HEK293 (cell line): ENCODE measurements at regions not wholly inside any gene's neighbourhood (a gene's known extent, or its start where the extent isn't known, plus 50 kb on each side); places are given as distances from the start of the nearest gene placed in this dataset.
A peak's percentile ranks its signal among the peaks of the same experiment; 100 is the strongest.
"Not testable (repeated sequence)": the region's sequence is repeated elsewhere in the genome, so short reads cannot be mapped to it uniquely, and the experiment has no call there.

Experiments used
- CTCF ChIA-PET: fragments of 350-600 bp; formaldehyde crosslinking; extraction: SDS; loops from one replicate; lab custom pipeline; 2021; ENCODE audit warnings: antibody characterized with exemption; lab: Yijun Ruan, JAX
- POLR2A ChIA-PET: fragments of 300-600 bp; formaldehyde crosslinking; extraction: SDS; loops from one replicate; lab custom pipeline; 2020; ENCODE audit warnings: antibody characterized with exemption, inconsistent platforms; lab: Yijun Ruan, JAX
- H3K27ac ChIP-seq: fragments of 200-500 bp; sonication (Bioruptor generic); 2 replicates; pipeline ENCODE4 v1.5.1; 2014; ENCODE audit warnings: low read depth, low read length, control low read depth, inconsistent platforms; ENCODE audit errors: extremely low read depth
- H3K36me3 ChIP-seq, 2 experiments: fragments of 200-500 bp in 1 of 2; sonication (Bioruptor generic) in 1 of 2; 1 replicate in 1 of 2; 2 replicates in 1 of 2; pipeline ENCODE4 v1.5.1; 2014 to 2017; ENCODE audit warnings: inconsistent platforms in 2 of 2, low read length in 2 of 2; ENCODE audit not compliant: control insufficient read depth in 2 of 2, insufficient read depth in 1 of 2
- H3K4me1 ChIP-seq: fragments of 200-500 bp; sonication (Bioruptor generic); 2 replicates; pipeline ENCODE4 v1.5.1; 2014; ENCODE audit warnings: mild to moderate bottlenecking, low read length, inconsistent platforms; ENCODE audit not compliant: control insufficient read depth, insufficient read depth
- H3K4me3 ChIP-seq: 2 replicates; pipeline ENCODE4 v1.5.1; 2011; ENCODE audit warnings: low read depth, mild to moderate bottlenecking, control low read depth, low read length, moderate library complexity
- H3K9me3 ChIP-seq: fragments of 200-500 bp; sonication (Bioruptor generic); 2 replicates; pipeline ENCODE4 v1.5.1; 2014; ENCODE audit warnings: low read depth, low read length, inconsistent platforms; ENCODE audit not compliant: control insufficient read depth, insufficient read depth
- CTCF ChIP-seq: fragments of 450-650 bp; formaldehyde crosslinking; IDR thresholded peaks from 2 replicates; pipeline ENCODE4 v1.5.1; 2016; ENCODE audit warnings: missing biosample characterization, missing genetic modification characterization
- ELK4 ChIP-seq: IDR thresholded peaks from 2 replicates; pipeline ENCODE4 v1.6.1; 2011; ENCODE audit warnings: mild to moderate bottlenecking, low read depth, low read length, borderline replicate concordance
- GLI2 ChIP-seq: fragments of 450-650 bp; formaldehyde crosslinking; IDR thresholded peaks from 2 replicates; pipeline ENCODE4; 2017; ENCODE audit warnings: missing biosample characterization, missing genetic modification characterization, low read depth, borderline replicate concordance
- GLI4 ChIP-seq: fragments of 450-650 bp; formaldehyde crosslinking; IDR thresholded peaks from 2 replicates; pipeline ENCODE4 v1.5.1; 2016; ENCODE audit warnings: missing biosample characterization, missing genetic modification characterization
- HOXC10 ChIP-seq: sonication (generic); formaldehyde crosslinking; IDR thresholded peaks from 2 replicates; pipeline ENCODE4 v1.8.1; 2023; ENCODE audit warnings: mild to moderate bottlenecking, missing genetic modification reagents
- PRDM1 ChIP-seq: fragments of 450-650 bp; formaldehyde crosslinking; IDR thresholded peaks from 2 replicates; pipeline ENCODE4; 2016; ENCODE audit warnings: missing biosample characterization, missing genetic modification characterization
- SETDB1 ChIP-seq: IDR thresholded peaks from one replicate; pipeline ENCODE4 v1.6.1; 2017; ENCODE audit warnings: mild to moderate bottlenecking, low read length, moderate library complexity, mixed read lengths; ENCODE audit not compliant: insufficient read length
- ZBTB26 ChIP-seq: fragments of 450-650 bp; formaldehyde crosslinking; optimal IDR thresholded peaks from 2 replicates; pipeline ENCODE3; 2016; ENCODE audit warnings: missing biosample characterization, mild to moderate bottlenecking, missing genetic modification characterization
- ZFP3 ChIP-seq: fragments of 450-650 bp; formaldehyde crosslinking; IDR thresholded peaks from 2 replicates; pipeline ENCODE4 v1.5.1; 2016; ENCODE audit warnings: low read depth, missing biosample characterization, missing genetic modification characterization
- ZNF10 ChIP-seq: fragments of 450-650 bp; formaldehyde crosslinking; IDR thresholded peaks from 2 replicates; pipeline ENCODE4 v1.5.1; 2017; ENCODE audit warnings: missing biosample characterization, missing genetic modification characterization
- ZNF121 ChIP-seq: fragments of 450-650 bp; formaldehyde crosslinking; IDR thresholded peaks from 2 replicates; pipeline ENCODE4 v1.5.1; 2016; ENCODE audit warnings: missing biosample characterization, missing genetic modification characterization
- ZNF133 ChIP-seq: fragments of 450-650 bp; formaldehyde crosslinking; IDR thresholded peaks from 2 replicates; pipeline ENCODE4 v1.5.1; 2016; ENCODE audit warnings: missing biosample characterization, missing genetic modification characterization
- ZNF19 ChIP-seq: fragments of 450-650 bp; formaldehyde crosslinking; IDR thresholded peaks from 2 replicates; pipeline ENCODE4; 2016; ENCODE audit warnings: missing biosample characterization, missing genetic modification characterization, low read depth
- ZNF248 ChIP-seq: fragments of 450-650 bp; formaldehyde crosslinking; IDR thresholded peaks from 2 replicates; pipeline ENCODE4 v1.5.1; 2017; ENCODE audit warnings: missing biosample characterization, missing genetic modification characterization
- ZNF280D ChIP-seq: fragments of 450-650 bp; formaldehyde crosslinking; IDR thresholded peaks from 2 replicates; pipeline ENCODE4 v1.5.1; 2016; ENCODE audit warnings: missing biosample characterization, missing genetic modification characterization
- ZNF341 ChIP-seq: fragments of 450-650 bp; formaldehyde crosslinking; IDR thresholded peaks from 2 replicates; pipeline ENCODE4; 2016; ENCODE audit warnings: low read depth, missing biosample characterization, missing genetic modification characterization
- ZNF426 ChIP-seq: fragments of 450-650 bp; formaldehyde crosslinking; IDR thresholded peaks from 2 replicates; pipeline ENCODE4 v1.5.1; 2017; ENCODE audit warnings: missing biosample characterization, missing genetic modification characterization, mild to moderate bottlenecking, inconsistent platforms, moderate library complexity
- ZNF544 ChIP-seq: fragments of 450-650 bp; formaldehyde crosslinking; IDR thresholded peaks from 2 replicates; pipeline ENCODE4 v1.5.0; 2017; ENCODE audit warnings: missing biosample characterization, missing genetic modification characterization
- ZNF585B ChIP-seq: fragments of 450-650 bp; formaldehyde crosslinking; IDR thresholded peaks from 2 replicates; pipeline ENCODE4 v1.5.1; 2016; ENCODE audit warnings: missing biosample characterization, missing genetic modification characterization
- ZNF624 ChIP-seq: fragments of 450-650 bp; formaldehyde crosslinking; IDR thresholded peaks from 2 replicates; pipeline ENCODE4 v1.5.1; 2017; ENCODE audit warnings: missing biosample characterization, missing genetic modification characterization
- ZNF707 ChIP-seq: fragments of 450-650 bp; formaldehyde crosslinking; IDR thresholded peaks from 2 replicates; pipeline ENCODE4 v1.5.1; 2016; ENCODE audit warnings: missing biosample characterization, missing genetic modification characterization
- ZNF76 ChIP-seq: fragments of 450-650 bp; formaldehyde crosslinking; IDR thresholded peaks from 2 replicates; pipeline ENCODE4; 2016; ENCODE audit warnings: low read depth, missing biosample characterization, missing genetic modification characterization, borderline replicate concordance
- ZSCAN4 ChIP-seq: fragments of 450-650 bp; formaldehyde crosslinking; IDR thresholded peaks from 2 replicates; pipeline ENCODE4 v1.5.1; 2017; ENCODE audit warnings: missing biosample characterization, missing genetic modification characterization

GRCh38 chr5:62192958-62193357, 113.0 kb upstream of the KIF2A start:
- TF ChIP-seq ZNF585B (peak; percentile 95), SETDB1 (peak; percentile 11), CTCF (tag by site-specific recombination) (no peak)

GRCh38 chr5:62196532-62196931, 109.5 kb upstream of the KIF2A start:
- CTCF ChIA-PET, result interaction anchor here (1.2 kb wide), 1 partner anchor 8 kb away, joined by 3 read pairs; no protein-coding TSS in a partner anchor
- POLR2A ChIA-PET, result not testable (repeated sequence)

More at GRCh38 chr5:62192958-62193357, 113.0 kb upstream of the KIF2A start:
- ChIA-PET POLR2A (no interaction called here), CTCF (no interaction called here)
- H3K9me3 ChIP-seq, result peaks cover 3% of the 10 kb centered on the region
- H3K4me1 ChIP-seq, result no peaks in the 10 kb centered on the region
- H3K4me3 ChIP-seq, result no peak overlapping the region
- no peak overlapping the region for H3K27ac ChIP-seq
- no peaks in the 10 kb centered on the region for H3K36me3 ChIP-seq

GRCh38 chr5:62197697-62198096, 108.3 kb upstream of the KIF2A start:
- Histone ChIP-seq H3K4me1 (no peaks in the 10 kb centered on the region), H3K4me3 (no peak overlapping the region), H3K36me3 (no peaks in the 10 kb centered on the region), H3K27ac (no peak overlapping the region), H3K9me3 (peaks cover 3% of the 10 kb centered on the region)
- CTCF ChIA-PET, result interaction anchor here (0.6 kb wide), 1 partner anchor 103 kb away, joined by 3 read pairs; no protein-coding TSS in a partner anchor
- TF ChIP-seq ZNF121 (no peak), ZNF280D (tag by site-specific recombination) (no peak), ELK4 (no peak), GLI2 (tag by site-specific recombination) (no peak), ZNF133 (tag by site-specific recombination) (no peak), ZNF248 (tag by site-specific recombination) (no peak), ZFP3 (tag by site-specific recombination) (no peak), ZNF426 (tag by site-specific recombination) (no peak), ZNF544 (tag by site-specific recombination) (no peak), PRDM1 (tag by site-specific recombination) (no peak), ZNF341 (tag by site-specific recombination) (no peak), ZNF707 (tag by site-specific recombination) (no peak), ZNF76 (tag by site-specific recombination) (no peak), ZBTB26 (no peak), GLI4 (tag by site-specific recombination) (no peak), HOXC10 (CRISPR knock-in tag) (no peak), ZNF624 (tag by site-specific recombination) (no peak), ZSCAN4 (tag by site-specific recombination) (no peak), ZNF19 (no peak), ZNF10 (tag by site-specific recombination) (no peak)
- POLR2A ChIA-PET, result no interaction called here

More at GRCh38 chr5:62196532-62196931, 109.5 kb upstream of the KIF2A start:
- H3K4me1 ChIP-seq, H3K27ac ChIP-seq, H3K9me3 ChIP-seq, H3K4me3 ChIP-seq, H3K36me3 ChIP-seq: not testable (repeated sequence)
